ENCODE measurements at regions not wholly inside any gene's neighbourhood (a gene's known extent, or its start where the extent isn't known, plus 50 kb on each side); places are given as distances from the start of the nearest gene placed in this dataset.

DNA sequence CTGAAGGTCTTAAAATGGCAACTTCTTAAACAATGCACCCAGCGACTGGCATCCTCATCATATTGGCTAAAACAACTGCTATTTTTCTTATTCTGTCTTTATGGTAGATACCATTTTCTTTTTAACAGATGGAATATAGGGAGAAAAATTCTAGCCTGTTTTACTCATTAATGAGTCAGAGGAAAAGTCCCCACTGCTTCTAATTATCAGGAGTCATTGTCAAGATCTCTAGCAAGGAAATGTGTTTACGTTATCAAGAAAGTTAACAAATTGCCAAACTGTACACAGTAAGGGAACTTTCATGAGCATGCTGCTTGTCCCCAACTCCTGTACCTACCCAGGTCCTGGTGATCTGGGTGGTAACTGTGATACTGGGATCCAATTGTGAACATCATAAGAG, 117.7 kb upstream of the KIAA1217 start:
- H3K36me3 ChIP-seq (ENCODE audit: control insufficient read depth in 2 of 2, insufficient read depth in 2 of 2, low read length in 1 of 2), result no peaks in the 10 kb centered on the region
- DNase-seq (ENCODE audit: low read depth in 6 of 9, low spot score in 9 of 9), result no peak
- WGBS, result 89% methylated on average over 2 of the region's 2 CpGs
- no peaks in the 10 kb centered on the region for H3K4me1 ChIP-seq (ENCODE audit: control insufficient read depth in 2 of 2, insufficient read depth in 2 of 2, low read length in 2 of 2)
- H3K4me3 ChIP-seq (ENCODE audit: low read length in 2 of 2), result no peak overlapping the region
- H3K27me3 ChIP-seq (ENCODE audit: control insufficient read depth in 2 of 2, insufficient read depth in 1 of 2, low read length in 1 of 2), result no peaks in the 10 kb centered on the region
- no peak overlapping the region for H3K27ac ChIP-seq (ENCODE audit: low read depth in 1 of 2, low read length in 1 of 2)
- H3K9me3 ChIP-seq (ENCODE audit: control insufficient read depth in 2 of 2, insufficient read depth in 1 of 2, low read length in 1 of 2), result peaks cover 0 to 4% of the 10 kb centered on the region in 2 donors

DNA sequence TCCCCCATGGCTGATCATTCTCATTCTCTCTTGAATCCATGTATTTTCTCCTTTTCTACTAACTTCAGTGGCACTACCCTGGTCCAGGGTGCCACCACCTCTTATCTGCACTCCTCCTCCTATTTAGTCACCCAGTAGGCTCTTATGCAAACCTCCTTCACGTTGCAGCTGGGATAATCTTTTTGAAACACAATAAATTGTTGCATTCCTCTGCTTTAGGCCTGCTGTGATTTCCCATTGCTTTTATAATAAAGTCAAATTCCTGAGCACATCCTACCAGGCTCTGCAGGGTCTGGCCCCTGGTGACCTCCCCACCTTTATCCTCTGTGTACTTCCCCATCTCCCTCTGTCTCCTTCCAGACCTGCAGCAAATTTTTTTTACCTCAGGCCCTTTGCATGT, 112.7 kb upstream of the KIAA1217 start:
- WGBS, result 53% methylated on average over 1 of the region's 1 CpG
- H3K4me3 ChIP-seq (ENCODE audit: low read length in 2 of 2), result no peak overlapping the region
- no peak for DNase-seq (ENCODE audit: low read depth in 6 of 9, low spot score in 9 of 9)
- no peaks in the 10 kb centered on the region for H3K36me3 ChIP-seq (ENCODE audit: control insufficient read depth in 2 of 2, insufficient read depth in 2 of 2, low read length in 1 of 2)
- H3K27me3 ChIP-seq (ENCODE audit: control insufficient read depth in 2 of 2, insufficient read depth in 1 of 2, low read length in 1 of 2), result no peaks in the 10 kb centered on the region
- H3K4me1 ChIP-seq (ENCODE audit: control insufficient read depth in 2 of 2, insufficient read depth in 2 of 2, low read length in 2 of 2), result no peaks in the 10 kb centered on the region
- H3K27ac ChIP-seq (ENCODE audit: low read depth in 1 of 2, low read length in 1 of 2), result no peak overlapping the region
- peaks cover 0 to 4% of the 10 kb centered on the region in 2 donors for H3K9me3 ChIP-seq (ENCODE audit: control insufficient read depth in 2 of 2, insufficient read depth in 1 of 2, low read length in 1 of 2)

DNA sequence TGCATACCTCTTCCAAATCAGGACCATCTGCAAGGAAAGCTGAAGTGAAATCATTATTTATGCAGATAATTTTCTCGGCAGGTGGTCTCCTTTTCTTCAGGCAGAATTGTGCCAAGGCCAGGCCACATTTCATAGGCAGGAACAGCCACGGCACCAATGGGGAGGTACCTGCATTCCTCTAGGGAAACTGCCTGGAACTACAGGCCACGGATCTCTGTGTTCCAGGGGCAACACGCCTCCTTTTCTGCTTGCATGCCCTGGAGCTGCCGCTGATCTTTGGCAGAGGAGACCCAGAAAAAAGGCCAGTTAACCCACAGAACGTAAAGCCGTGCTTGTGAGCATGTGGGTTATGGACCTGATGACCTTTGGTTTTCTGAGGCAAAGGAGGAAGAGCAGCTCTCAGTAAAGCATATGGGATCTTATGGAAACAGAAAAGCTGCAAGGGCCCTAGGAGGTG, 111.2 kb upstream of the KIAA1217 start:
- Histone ChIP-seq H3K36me3 (ENCODE audit: control insufficient read depth in 2 of 2, insufficient read depth in 2 of 2, low read length in 1 of 2) (no peaks in the 10 kb centered on the region), H3K27me3 (ENCODE audit: control insufficient read depth in 2 of 2, insufficient read depth in 1 of 2, low read length in 1 of 2) (no peaks in the 10 kb centered on the region), H3K4me1 (ENCODE audit: control insufficient read depth in 2 of 2, insufficient read depth in 2 of 2, low read length in 2 of 2) (no peaks in the 10 kb centered on the region), H3K4me3 (ENCODE audit: low read length in 2 of 2) (no peak overlapping the region), H3K27ac (ENCODE audit: low read depth in 1 of 2, low read length in 1 of 2) (no peak overlapping the region), H3K9me3 (ENCODE audit: control insufficient read depth in 2 of 2, insufficient read depth in 1 of 2, low read length in 1 of 2) (peaks cover 0 to 4% of the 10 kb centered on the region in 2 donors)
- peak in 1 of 9 donors; percentile 1 for DNase-seq (ENCODE audit: low read depth in 6 of 9, low spot score in 9 of 9)
- 73% methylated on average over 7 of the region's 7 CpGs for WGBS

DNA sequence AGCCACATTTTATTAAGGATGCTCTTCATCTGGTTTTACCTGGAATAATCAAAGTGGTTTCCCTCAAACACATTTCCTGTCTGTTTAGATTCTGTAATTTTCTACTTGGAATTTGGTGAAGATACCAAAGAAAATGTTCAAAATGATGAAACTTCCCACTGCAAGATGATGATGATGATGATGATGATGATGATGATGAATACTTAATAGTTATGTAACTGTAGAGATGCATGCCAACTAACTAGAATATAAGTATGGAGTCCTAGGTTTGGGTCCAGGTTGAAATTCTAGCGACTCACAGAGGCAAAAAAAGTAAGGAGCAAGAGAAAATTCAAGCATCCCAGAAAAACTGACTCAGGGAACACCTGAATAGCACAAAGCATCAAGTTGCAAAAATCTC, 104.0 kb upstream of the KIAA1217 start:
- Histone ChIP-seq H3K4me1 (ENCODE audit: control insufficient read depth in 2 of 2, insufficient read depth in 2 of 2, low read length in 2 of 2) (no peaks in the 10 kb centered on the region), H3K36me3 (ENCODE audit: control insufficient read depth in 2 of 2, insufficient read depth in 2 of 2, low read length in 1 of 2) (no peaks in the 10 kb centered on the region), H3K9me3 (ENCODE audit: control insufficient read depth in 2 of 2, insufficient read depth in 1 of 2, low read length in 1 of 2) (no peaks in the 10 kb centered on the region), H3K27me3 (ENCODE audit: control insufficient read depth in 2 of 2, insufficient read depth in 1 of 2, low read length in 1 of 2) (no peaks in the 10 kb centered on the region), H3K27ac (ENCODE audit: low read depth in 1 of 2, low read length in 1 of 2) (no peak overlapping the region), H3K4me3 (ENCODE audit: low read length in 2 of 2) (no peak overlapping the region)
- no peak for DNase-seq (ENCODE audit: low read depth in 6 of 9, low spot score in 9 of 9)
- 67% methylated on average over 1 of the region's 1 CpG for WGBS

DNA sequence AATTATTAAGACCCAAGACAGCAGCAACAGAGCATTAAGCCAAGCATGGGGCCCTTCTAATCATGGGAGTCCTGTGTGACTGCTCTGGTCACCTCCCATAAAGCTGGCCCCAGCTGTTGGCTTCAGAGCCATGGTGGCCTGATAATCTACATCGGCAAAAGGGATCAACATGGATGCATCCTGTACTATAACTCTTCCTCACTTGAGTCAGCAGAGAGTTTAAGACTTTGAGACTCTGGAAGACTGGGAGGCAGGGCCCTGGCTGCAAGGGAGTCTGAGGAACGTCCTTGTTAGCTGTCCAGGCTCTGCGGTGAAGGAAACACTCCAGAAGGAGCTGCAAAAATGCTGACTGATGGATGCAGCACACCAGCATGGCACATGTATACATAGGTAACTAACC, 95.0 kb upstream of the KIAA1217 start:
- no peaks in the 10 kb centered on the region for H3K36me3 ChIP-seq (ENCODE audit: control insufficient read depth in 2 of 2, insufficient read depth in 2 of 2, low read length in 1 of 2)
- H3K4me1 ChIP-seq (ENCODE audit: control insufficient read depth in 2 of 2, insufficient read depth in 2 of 2, low read length in 2 of 2), result no peaks in the 10 kb centered on the region
- no peak overlapping the region for H3K4me3 ChIP-seq (ENCODE audit: low read length in 2 of 2)
- no peaks in the 10 kb centered on the region for H3K27me3 ChIP-seq (ENCODE audit: control insufficient read depth in 2 of 2, insufficient read depth in 1 of 2, low read length in 1 of 2)
- H3K9me3 ChIP-seq (ENCODE audit: control insufficient read depth in 2 of 2, insufficient read depth in 1 of 2, low read length in 1 of 2), result no peaks in the 10 kb centered on the region
- 91% methylated on average over 3 of the region's 3 CpGs for WGBS
- DNase-seq (ENCODE audit: low read depth in 6 of 9, low spot score in 9 of 9), result no peak
- H3K27ac ChIP-seq (ENCODE audit: low read depth in 1 of 2, low read length in 1 of 2), result no peak overlapping the region

DNA sequence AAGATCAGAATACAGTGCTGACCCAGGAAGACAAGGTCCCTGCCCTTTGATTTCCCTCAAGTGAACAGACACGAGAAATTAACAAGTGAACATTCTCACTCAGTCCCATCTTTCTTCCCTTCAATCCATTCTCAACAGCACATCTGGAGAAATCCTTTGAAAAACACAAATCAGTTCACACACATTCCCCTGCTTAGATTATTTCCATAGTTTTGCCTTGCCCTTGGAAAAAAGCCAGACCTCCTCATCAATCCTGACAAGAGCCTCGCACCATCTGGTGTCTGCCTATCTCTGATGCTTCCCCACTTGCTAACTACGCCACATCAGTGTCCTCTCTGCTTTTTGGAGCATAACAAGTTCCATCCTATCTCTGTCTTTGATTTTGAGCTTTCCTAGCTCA, 94.4 kb upstream of the KIAA1217 start:
- Histone ChIP-seq H3K36me3 (ENCODE audit: control insufficient read depth in 2 of 2, insufficient read depth in 2 of 2, low read length in 1 of 2) (no peaks in the 10 kb centered on the region), H3K27me3 (ENCODE audit: control insufficient read depth in 2 of 2, insufficient read depth in 1 of 2, low read length in 1 of 2) (no peaks in the 10 kb centered on the region), H3K4me1 (ENCODE audit: control insufficient read depth in 2 of 2, insufficient read depth in 2 of 2, low read length in 2 of 2) (no peaks in the 10 kb centered on the region), H3K27ac (ENCODE audit: low read depth in 1 of 2, low read length in 1 of 2) (no peak overlapping the region), H3K9me3 (ENCODE audit: control insufficient read depth in 2 of 2, insufficient read depth in 1 of 2, low read length in 1 of 2) (no peaks in the 10 kb centered on the region), H3K4me3 (ENCODE audit: low read length in 2 of 2) (no peak overlapping the region)
- 89% methylated on average over 3 of the region's 3 CpGs for WGBS
- DNase-seq (ENCODE audit: low read depth in 6 of 9, low spot score in 9 of 9), result no peak

DNA sequence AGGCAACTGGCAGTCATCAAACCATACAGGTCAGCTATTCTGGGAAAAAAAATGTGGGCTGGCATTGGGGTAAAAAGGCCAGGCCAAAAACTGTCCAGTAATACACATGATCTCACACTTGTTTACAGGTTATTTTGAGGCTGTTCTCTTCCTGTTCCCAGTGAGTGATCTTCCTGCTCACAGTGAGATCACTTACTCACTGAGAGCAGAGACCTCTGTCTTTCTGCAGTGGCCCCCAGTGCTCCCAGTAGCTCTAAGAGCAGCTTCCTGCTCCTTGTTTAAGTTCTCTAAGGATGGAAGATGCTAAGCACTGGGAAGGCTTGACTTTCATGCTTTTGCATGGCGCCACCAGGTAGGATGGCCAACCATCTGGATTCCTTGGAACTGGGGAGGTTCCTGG, 93.5 kb upstream of the KIAA1217 start:
- no peak for DNase-seq (ENCODE audit: low read depth in 6 of 9, low spot score in 9 of 9)
- Histone ChIP-seq H3K9me3 (ENCODE audit: control insufficient read depth in 2 of 2, insufficient read depth in 1 of 2, low read length in 1 of 2) (no peaks in the 10 kb centered on the region), H3K27ac (ENCODE audit: low read depth in 1 of 2, low read length in 1 of 2) (no peak overlapping the region), H3K27me3 (ENCODE audit: control insufficient read depth in 2 of 2, insufficient read depth in 1 of 2, low read length in 1 of 2) (no peaks in the 10 kb centered on the region), H3K36me3 (ENCODE audit: control insufficient read depth in 2 of 2, insufficient read depth in 2 of 2, low read length in 1 of 2) (no peaks in the 10 kb centered on the region), H3K4me1 (ENCODE audit: control insufficient read depth in 2 of 2, insufficient read depth in 2 of 2, low read length in 2 of 2) (no peaks in the 10 kb centered on the region), H3K4me3 (ENCODE audit: low read length in 2 of 2) (no peak overlapping the region)
- WGBS, result 91% methylated on average over 1 of the region's 1 CpG

DNA sequence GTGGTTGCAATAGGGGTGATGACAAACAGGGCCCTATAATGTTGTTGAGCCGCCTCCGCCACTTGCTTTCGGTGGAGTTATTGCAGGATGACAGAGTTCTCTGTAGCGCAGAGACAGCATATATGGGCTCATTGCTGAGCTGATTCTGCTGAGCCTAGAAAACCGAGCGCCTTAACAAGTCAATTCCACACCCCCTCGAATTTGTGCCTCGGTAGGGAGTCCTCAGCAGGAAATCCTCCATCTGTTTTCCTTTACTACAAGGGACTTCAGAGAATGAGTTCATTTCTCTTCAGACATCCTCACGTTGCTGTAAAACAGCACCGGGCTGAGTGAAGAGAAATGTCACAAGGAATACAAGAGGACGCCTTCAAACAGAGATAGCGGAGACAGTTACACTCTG, 90.7 kb upstream of the KIAA1217 start:
- Histone ChIP-seq H3K9me3 (ENCODE audit: control insufficient read depth in 2 of 2, insufficient read depth in 1 of 2, low read length in 1 of 2) (no peaks in the 10 kb centered on the region), H3K27ac (ENCODE audit: low read depth in 1 of 2, low read length in 1 of 2) (no peak overlapping the region), H3K4me3 (ENCODE audit: low read length in 2 of 2) (no peak overlapping the region), H3K36me3 (ENCODE audit: control insufficient read depth in 2 of 2, insufficient read depth in 2 of 2, low read length in 1 of 2) (no peaks in the 10 kb centered on the region), H3K27me3 (ENCODE audit: control insufficient read depth in 2 of 2, insufficient read depth in 1 of 2, low read length in 1 of 2) (no peaks in the 10 kb centered on the region), H3K4me1 (ENCODE audit: control insufficient read depth in 2 of 2, insufficient read depth in 2 of 2, low read length in 2 of 2) (no peaks in the 10 kb centered on the region)
- no peak for DNase-seq (ENCODE audit: low read depth in 6 of 9, low spot score in 9 of 9)
- WGBS, result 49% methylated on average over 12 of the region's 12 CpGs

DNA sequence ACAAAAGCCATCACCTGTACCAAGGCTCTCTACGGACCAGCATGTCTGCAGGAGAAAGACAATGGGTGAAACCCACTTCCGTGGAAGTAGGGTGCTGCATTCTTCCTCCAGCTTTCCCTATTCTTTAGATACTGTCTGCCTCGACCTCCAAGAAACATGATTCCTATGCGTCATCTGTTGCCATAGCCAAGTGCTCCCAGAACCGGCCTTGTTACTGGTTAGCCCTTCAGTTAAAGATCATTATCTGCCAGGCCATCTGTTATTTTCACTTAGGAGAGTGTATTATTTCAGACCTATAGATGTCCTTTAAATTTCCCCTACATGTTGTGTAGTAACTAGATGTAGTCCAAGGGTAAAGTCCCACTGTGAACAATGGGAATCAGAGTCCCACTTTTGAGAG, 89.0 kb upstream of the KIAA1217 start:
- Histone ChIP-seq H3K4me3 (ENCODE audit: low read length in 2 of 2) (no peak overlapping the region), H3K4me1 (ENCODE audit: control insufficient read depth in 2 of 2, insufficient read depth in 2 of 2, low read length in 2 of 2) (no peaks in the 10 kb centered on the region), H3K36me3 (ENCODE audit: control insufficient read depth in 2 of 2, insufficient read depth in 2 of 2, low read length in 1 of 2) (no peaks in the 10 kb centered on the region), H3K27me3 (ENCODE audit: control insufficient read depth in 2 of 2, insufficient read depth in 1 of 2, low read length in 1 of 2) (no peaks in the 10 kb centered on the region), H3K9me3 (ENCODE audit: control insufficient read depth in 2 of 2, insufficient read depth in 1 of 2, low read length in 1 of 2) (no peaks in the 10 kb centered on the region), H3K27ac (ENCODE audit: low read depth in 1 of 2, low read length in 1 of 2) (no peak overlapping the region)
- DNase-seq (ENCODE audit: low read depth in 6 of 9, low spot score in 9 of 9), result no peak
- WGBS, result 85% methylated on average over 5 of the region's 5 CpGs

DNA sequence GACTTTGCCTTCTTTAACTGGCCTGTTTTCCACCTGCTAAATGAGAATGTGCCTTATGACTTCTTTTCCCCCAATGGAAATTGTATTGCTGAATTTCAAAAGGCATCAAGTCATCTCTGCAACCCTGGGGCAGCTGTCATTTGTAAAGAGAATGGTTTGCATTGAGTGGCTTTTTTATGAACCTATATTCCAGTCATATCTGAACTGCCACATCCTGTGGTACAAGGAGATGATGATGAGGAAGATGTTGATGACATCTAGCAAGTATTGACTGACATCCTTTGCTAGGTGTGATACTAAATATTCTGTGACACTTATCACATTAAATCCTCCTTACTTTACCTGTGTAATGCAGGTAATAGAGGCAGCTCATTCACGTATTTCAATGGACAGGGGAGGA, 88.3 kb upstream of the KIAA1217 start:
- WGBS, result 94% methylated on average over 1 of the region's 1 CpG
- no peaks in the 10 kb centered on the region for H3K9me3 ChIP-seq (ENCODE audit: control insufficient read depth in 2 of 2, insufficient read depth in 1 of 2, low read length in 1 of 2)
- H3K36me3 ChIP-seq (ENCODE audit: control insufficient read depth in 2 of 2, insufficient read depth in 2 of 2, low read length in 1 of 2), result no peaks in the 10 kb centered on the region
- no peak for DNase-seq (ENCODE audit: low read depth in 6 of 9, low spot score in 9 of 9)
- no peaks in the 10 kb centered on the region for H3K27me3 ChIP-seq (ENCODE audit: control insufficient read depth in 2 of 2, insufficient read depth in 1 of 2, low read length in 1 of 2)
- no peak overlapping the region for H3K27ac ChIP-seq (ENCODE audit: low read depth in 1 of 2, low read length in 1 of 2)
- no peaks in the 10 kb centered on the region for H3K4me1 ChIP-seq (ENCODE audit: control insufficient read depth in 2 of 2, insufficient read depth in 2 of 2, low read length in 2 of 2)
- no peak overlapping the region for H3K4me3 ChIP-seq (ENCODE audit: low read length in 2 of 2)

Measured in thymus (tissue), 11 donors.